CD4-positive, alpha-beta T cell treated with Interleukin-12 subunit alpha and Interleukin-12 subunit beta, for 1 hour (primary cell): ENCODE measurements at regions not wholly inside any gene's neighbourhood (a gene's known extent, or its start where the extent isn't known, plus 50 kb on each side); places are given as distances from the start of the nearest gene placed in this dataset.
"Not testable (repeated sequence)": the region's sequence is repeated elsewhere in the genome, so short reads cannot be mapped to it uniquely, and the experiment has no call there.

Source experiments
- DNase-seq: peaks from one replicate; pipeline ENCODE4 v3.0.0-alpha.2; 2020

GRCh38 chr15:62902821-62903220, 139.7 kb upstream of the TPM1 start:
- DNase-seq = no peak

GRCh38 chr15:62903437-62903836, 139.1 kb upstream of the TPM1 start:
- no peak for DNase-seq

- no peak for DNase-seq
Measured at GRCh38 chr15:62904041-62904910, 138.3 kb upstream of the TPM1 start.

GRCh38 chr15:62906627-62907026, 135.9 kb upstream of the TPM1 start:
- DNase-seq = no peak

GRCh38 chr15:62907275-62907674, 135.3 kb upstream of the TPM1 start:
- no peak for DNase-seq

- not testable (repeated sequence) for DNase-seq
Measured at GRCh38 chr15:62908341-62908740, 134.2 kb upstream of the TPM1 start.

GRCh38 chr15:62909257-62909656, 133.3 kb upstream of the TPM1 start:
- no peak for DNase-seq

GRCh38 chr15:62912282-62912681, 130.3 kb upstream of the TPM1 start:
- no peak for DNase-seq

GRCh38 chr15:62912808-62913207, 129.7 kb upstream of the TPM1 start:
- no peak for DNase-seq

GRCh38 chr15:62913246-62913645, 129.3 kb upstream of the TPM1 start:
- DNase-seq = no peak

- no peak for DNase-seq
Measured at GRCh38 chr15:62914461-62915079, 128.0 kb upstream of the TPM1 start.

GRCh38 chr15:62920682-62921502, 121.7 kb upstream of the TPM1 start:
- no peak for DNase-seq

- DNase-seq = no peak
Measured at GRCh38 chr15:62922514-62922913, 120.0 kb upstream of the TPM1 start.

- no peak for DNase-seq
Measured at GRCh38 chr15:62925875-62926274, 116.7 kb upstream of the TPM1 start.

- no peak for DNase-seq
Measured at GRCh38 chr15:62927196-62927595, 115.4 kb upstream of the TPM1 start.

GRCh38 chr15:62927836-62928235, 114.7 kb upstream of the TPM1 start:
- no peak for DNase-seq

- DNase-seq = no peak
Measured at GRCh38 chr15:62928242-62928999, 114.1 kb upstream of the TPM1 start.

- no peak for DNase-seq
Measured at GRCh38 chr15:62929000-62929357, 113.6 kb upstream of the TPM1 start.

GRCh38 chr15:62931650-62932049, 110.9 kb upstream of the TPM1 start:
- DNase-seq = no peak

- DNase-seq = no peak
Measured at GRCh38 chr15:62932436-62932835, 110.1 kb upstream of the TPM1 start.

GRCh38 chr15:62933386-62933785, 109.2 kb upstream of the TPM1 start:
- no peak for DNase-seq

GRCh38 chr15:62934236-62934971, 108.1 kb upstream of the TPM1 start:
- no peak for DNase-seq
